Osteocyte (in vitro differentiated cells): ENCODE measurements at regions not wholly inside any gene's neighbourhood (a gene's known extent, or its start where the extent isn't known, plus 50 kb on each side); places are given as distances from the start of the nearest gene placed in this dataset.

Experiments
- DNase-seq: peaks from one replicate; pipeline ENCODE4 v3.0.0; 2021; ENCODE audit warnings: mixed read lengths; ENCODE audit not compliant: unreplicated experiment; ENCODE audit errors: extremely low spot score
- H3K27ac Mint-ChIP-seq: one replicate; pipeline ENCODE4 v1.8.0; 2021; ENCODE audit warnings: mild to moderate bottlenecking, mixed read lengths; ENCODE audit not compliant: unreplicated experiment
- H3K27me3 Mint-ChIP-seq: one replicate; pipeline ENCODE4 v1.8.0; 2021; ENCODE audit warnings: mixed read lengths; ENCODE audit not compliant: unreplicated experiment
- H3K36me3 Mint-ChIP-seq: one replicate; pipeline ENCODE4 v1.8.0; 2021; ENCODE audit warnings: mixed read lengths; ENCODE audit not compliant: unreplicated experiment
- H3K4me1 Mint-ChIP-seq: one replicate; pipeline ENCODE4 v1.8.0; 2021; ENCODE audit warnings: mixed read lengths; ENCODE audit not compliant: unreplicated experiment
- H3K4me3 Mint-ChIP-seq: one replicate; pipeline ENCODE4 v1.8.0; 2021; ENCODE audit warnings: mild to moderate bottlenecking, moderate library complexity, mixed read lengths; ENCODE audit not compliant: unreplicated experiment
- H3K9me3 Mint-ChIP-seq: one replicate; pipeline ENCODE4 v1.8.0; 2021; ENCODE audit warnings: mixed read lengths; ENCODE audit not compliant: unreplicated experiment
- TF ChIP-seq, protein P1 (sequence below): fragments of 200-600 bp; sonication (generic); IDR thresholded peaks from 2 replicates; pipeline ENCODE4 v1.5.0; 2021; ENCODE audit warnings: antibody characterized with exemption, mild to moderate bottlenecking, moderate library complexity

- Mint-ChIP-seq H3K4me3 (no peak overlapping the region), H3K27me3 (peaks cover 10% of the 10 kb centered on the region), H3K27ac (no peak overlapping the region), H3K9me3 (no peaks in the 10 kb centered on the region), H3K4me1 (peaks cover 5% of the 10 kb centered on the region), H3K36me3 (peaks cover 2% of the 10 kb centered on the region)
- no peak for DNase-seq
- TF ChIP-seq, protein P1, sequence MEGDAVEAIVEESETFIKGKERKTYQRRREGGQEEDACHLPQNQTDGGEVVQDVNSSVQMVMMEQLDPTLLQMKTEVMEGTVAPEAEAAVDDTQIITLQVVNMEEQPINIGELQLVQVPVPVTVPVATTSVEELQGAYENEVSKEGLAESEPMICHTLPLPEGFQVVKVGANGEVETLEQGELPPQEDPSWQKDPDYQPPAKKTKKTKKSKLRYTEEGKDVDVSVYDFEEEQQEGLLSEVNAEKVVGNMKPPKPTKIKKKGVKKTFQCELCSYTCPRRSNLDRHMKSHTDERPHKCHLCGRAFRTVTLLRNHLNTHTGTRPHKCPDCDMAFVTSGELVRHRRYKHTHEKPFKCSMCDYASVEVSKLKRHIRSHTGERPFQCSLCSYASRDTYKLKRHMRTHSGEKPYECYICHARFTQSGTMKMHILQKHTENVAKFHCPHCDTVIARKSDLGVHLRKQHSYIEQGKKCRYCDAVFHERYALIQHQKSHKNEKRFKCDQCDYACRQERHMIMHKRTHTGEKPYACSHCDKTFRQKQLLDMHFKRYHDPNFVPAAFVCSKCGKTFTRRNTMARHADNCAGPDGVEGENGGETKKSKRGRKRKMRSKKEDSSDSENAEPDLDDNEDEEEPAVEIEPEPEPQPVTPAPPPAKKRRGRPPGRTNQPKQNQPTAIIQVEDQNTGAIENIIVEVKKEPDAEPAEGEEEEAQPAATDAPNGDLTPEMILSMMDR, result peak; percentile 46
Observed at GRCh38 chr19:33997690-33998089, 174.6 kb upstream of the LSM14A start.

- Mint-ChIP-seq H3K36me3 (peaks cover 2% of the 10 kb centered on the region), H3K4me3 (no peak overlapping the region), H3K27me3 (peaks cover 12% of the 10 kb centered on the region), H3K9me3 (no peaks in the 10 kb centered on the region), H3K27ac (no peak overlapping the region), H3K4me1 (peaks cover 5% of the 10 kb centered on the region)
- TF ChIP-seq, protein P1, result no peak
- DNase-seq, result no peak
Observed at GRCh38 chr19:33998302-33998701, 174.0 kb upstream of the LSM14A start.

- TF ChIP-seq, protein P1, result peak; percentile 59
- H3K4me3 Mint-ChIP-seq, result no peak overlapping the region
- no peaks in the 10 kb centered on the region for H3K9me3 Mint-ChIP-seq
- no peak for DNase-seq
- peaks cover 5% of the 10 kb centered on the region for H3K4me1 Mint-ChIP-seq
- peaks cover 14% of the 10 kb centered on the region for H3K27me3 Mint-ChIP-seq
- H3K27ac Mint-ChIP-seq, result no peak overlapping the region
- peaks cover 2% of the 10 kb centered on the region for H3K36me3 Mint-ChIP-seq
Observed at GRCh38 chr19:33998739-33999345, 173.5 kb upstream of the LSM14A start.

DNA sequence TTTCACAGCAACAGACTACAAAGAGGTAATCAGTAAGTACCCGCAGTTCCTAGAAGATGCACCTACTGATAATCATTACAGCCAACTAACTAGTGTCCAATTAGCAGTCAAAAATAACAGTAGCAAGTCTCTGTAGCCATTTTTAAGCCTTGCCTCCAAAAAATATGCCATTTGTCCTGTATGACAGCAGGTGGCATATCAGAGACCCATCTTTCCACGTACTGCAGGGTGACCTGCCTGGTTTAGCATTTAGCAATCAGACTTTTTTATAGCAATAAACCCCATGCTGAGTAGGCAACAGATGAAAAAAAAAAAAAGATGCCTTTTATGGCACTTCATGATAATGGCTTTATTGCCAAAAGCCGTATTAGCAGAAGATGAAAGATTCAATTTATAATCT lies 155.3 kb upstream of the LSM14A start:
- Mint-ChIP-seq H3K4me3 (no peak overlapping the region), H3K36me3 (no peaks in the 10 kb centered on the region), H3K27me3 (peaks cover 28% of the 10 kb centered on the region), H3K9me3 (peaks cover 6% of the 10 kb centered on the region), H3K4me1 (no peaks in the 10 kb centered on the region), H3K27ac (no peak overlapping the region)
- DNase-seq, result no peak
- TF ChIP-seq, protein P1, result no peak

- TF ChIP-seq, protein P1, result no peak
- Mint-ChIP-seq H3K9me3 (peaks cover 12% of the 10 kb centered on the region), H3K4me3 (no peak overlapping the region), H3K27ac (no peak overlapping the region), H3K4me1 (no peaks in the 10 kb centered on the region), H3K36me3 (no peaks in the 10 kb centered on the region), H3K27me3 (peaks cover 26% of the 10 kb centered on the region)
- no peak for DNase-seq
Observed at GRCh38 chr19:34017601-34018000, 154.7 kb upstream of the LSM14A start.
